Neuronal stem cell (in vitro differentiated cells): ENCODE measurements at regions not wholly inside any gene's neighbourhood (a gene's known extent, or its start where the extent isn't known, plus 50 kb on each side); places are given as distances from the start of the nearest gene placed in this dataset.

ENCODE experiments used
- DNase-seq: peaks from one replicate; pipeline ENCODE4 v3.0.0-alpha.2; 2013; ENCODE audit warnings: low spot score
- H2AFZ ChIP-seq: one replicate; pipeline ENCODE4 v1.6.1; 2013; ENCODE audit warnings: mild to moderate bottlenecking, low read length, inconsistent platforms
- H2AK5ac ChIP-seq: 2 replicates; pipeline ENCODE4 v1.6.1; 2013; ENCODE audit warnings: low read depth, mild to moderate bottlenecking, inconsistent platforms, low read length, moderate library complexity, mixed read lengths
- H2BK120ac ChIP-seq: 2 replicates; pipeline ENCODE4 v1.6.1; 2013; ENCODE audit warnings: low read depth, mild to moderate bottlenecking, inconsistent platforms, low read length, moderate library complexity, mixed read lengths
- H2BK12ac ChIP-seq: one replicate; pipeline ENCODE4 v1.6.1; 2013; ENCODE audit warnings: low read length, inconsistent platforms
- H2BK15ac ChIP-seq: 2 replicates; pipeline ENCODE4 v1.6.1; 2013; ENCODE audit warnings: mild to moderate bottlenecking, low read length, inconsistent platforms, mixed read lengths
- H2BK5ac ChIP-seq: one replicate; pipeline ENCODE4 v1.6.1; 2013; ENCODE audit warnings: inconsistent platforms, mild to moderate bottlenecking, low read length, moderate library complexity
- H3K14ac ChIP-seq: one replicate; pipeline ENCODE4 v1.6.1; 2013; ENCODE audit warnings: low read length, inconsistent platforms
- H3K18ac ChIP-seq: 2 replicates; pipeline ENCODE4 v1.6.1; 2013; ENCODE audit warnings: low read length, inconsistent platforms
- H3K23ac ChIP-seq: 2 replicates; pipeline ENCODE4 v1.6.1; 2013; ENCODE audit warnings: low read depth, mild to moderate bottlenecking, mixed read lengths, low read length, inconsistent platforms; ENCODE audit not compliant: poor library complexity
- H3K27ac ChIP-seq: replicated peaks from 3 replicates; pipeline ENCODE4 v1.5.1; 2013; ENCODE audit warnings: low read length, inconsistent platforms
- H3K27me3 ChIP-seq, 3 experiments: 2 replicates each; pipeline ENCODE4 v1.6.1; 2013; ENCODE audit warnings: low read length in 3 of 3, mild to moderate bottlenecking in 2 of 3, inconsistent platforms in 1 of 3, low read depth in 1 of 3, mixed read lengths in 1 of 3, moderate library complexity in 1 of 3; ENCODE audit not compliant: control insufficient read depth in 3 of 3, insufficient read depth in 3 of 3
- H3K36me3 ChIP-seq, 2 donors: replicated peaks in 1 of 2; 2 replicates each; pipeline ENCODE4 v1.6.1; 2013; ENCODE audit warnings: low read length in 2 of 2; ENCODE audit not compliant: control insufficient read depth in 2 of 2, insufficient read depth in 2 of 2
- H3K4ac ChIP-seq: 2 replicates; pipeline ENCODE4 v1.6.1; 2013; ENCODE audit warnings: inconsistent platforms, mild to moderate bottlenecking, low read length, moderate library complexity
- H3K4me1 ChIP-seq, 2 donors: 1 replicate in 1 of 2; 2 replicates in 1 of 2; pipeline ENCODE4 v1.6.1; 2013; ENCODE audit warnings: low read length in 2 of 2, low read depth in 1 of 2; ENCODE audit not compliant: control insufficient read depth in 2 of 2, insufficient read depth in 1 of 2
- H3K4me2 ChIP-seq: one replicate; pipeline ENCODE4 v1.6.1; 2013; ENCODE audit warnings: mild to moderate bottlenecking, low read length, inconsistent platforms; ENCODE audit not compliant: insufficient read depth, poor library complexity, severe bottlenecking
- H3K4me3 ChIP-seq, 2 donors: 2 replicates each; pipeline ENCODE4 v1.5.1; 2013; ENCODE audit warnings: low read length in 2 of 2, mild to moderate bottlenecking in 2 of 2, inconsistent platforms in 1 of 2, moderate library complexity in 1 of 2
- H3K79me1 ChIP-seq: one replicate; pipeline ENCODE4 v1.6.1; 2013; ENCODE audit warnings: low read depth, mild to moderate bottlenecking, inconsistent platforms, low read length, moderate library complexity
- H3K9ac ChIP-seq: one replicate; pipeline ENCODE4 v1.6.1; 2013; ENCODE audit warnings: mild to moderate bottlenecking, low read depth, low read length, inconsistent platforms; ENCODE audit not compliant: poor library complexity
- H3K9me3 ChIP-seq, 2 donors: replicated peaks in 1 of 2; 2 replicates each; pipeline versions ENCODE3 to v1.6.1; 2013; ENCODE audit warnings: low read length in 2 of 2, mild to moderate bottlenecking in 2 of 2, inconsistent platforms in 1 of 2, low read depth in 1 of 2, mixed read lengths in 1 of 2, moderate library complexity in 1 of 2; ENCODE audit not compliant: control insufficient read depth in 2 of 2, insufficient read depth in 1 of 2
- H4K8ac ChIP-seq: one replicate; pipeline ENCODE4 v1.6.1; 2013; ENCODE audit warnings: low read depth, mild to moderate bottlenecking, inconsistent platforms, low read length, moderate library complexity
- H4K91ac ChIP-seq: one replicate; pipeline ENCODE4 v1.6.1; 2013; ENCODE audit warnings: low read length, low read depth, mild to moderate bottlenecking, inconsistent platforms; ENCODE audit not compliant: poor library complexity
- WGBS, 2 donors: extraction: QIAGEN DNeasy Blood & Tissue Kit; methylation state at CpG; one replicate each; pipeline ENCODE4 v1.1.7; 2013; ENCODE audit warnings: missing lambda C conversion rate in 2 of 2, mixed read lengths in 1 of 2; ENCODE audit not compliant: insufficient read length in 2 of 2, insufficient replicate concordance in 1 of 2; ENCODE audit errors: extremely low coverage in 2 of 2; 5-methylcytosine and 5-hydroxymethylcytosine counted together

DNA sequence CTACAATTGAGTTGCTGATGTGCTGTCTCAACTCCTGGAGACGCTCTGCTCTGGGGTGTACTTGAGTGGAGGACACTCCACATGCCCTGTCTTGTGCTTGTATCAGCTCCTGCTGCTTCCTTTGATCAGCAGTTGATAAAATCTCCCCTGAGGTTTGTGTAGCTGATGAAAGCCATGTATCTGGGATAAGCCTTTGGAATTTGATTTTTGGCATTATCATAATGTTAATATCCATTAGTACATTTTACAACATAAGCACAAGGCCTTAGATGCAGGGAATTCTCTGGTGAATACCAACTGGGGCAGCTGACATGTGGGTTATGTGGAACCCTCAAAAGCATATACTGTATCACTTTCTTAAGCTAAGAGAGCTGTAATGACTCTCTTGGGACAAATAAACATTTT lies 222.7 kb upstream of the ITGA4 start:
- Histone ChIP-seq H3K4ac (no peak overlapping the region), H2BK15ac (no peak overlapping the region), H3K9me3 (no peaks in the 10 kb centered on the region), H4K91ac (no peak overlapping the region), H3K4me2 (no peak overlapping the region), H3K36me3 (no peaks in the 10 kb centered on the region), H4K8ac (no peak overlapping the region), H3K79me1 (no peaks in the 10 kb centered on the region), H2BK5ac (no peak overlapping the region), H2BK120ac (no peak overlapping the region), H2BK12ac (no peak overlapping the region), H3K4me3 (no peak overlapping the region), H3K27me3 (no peaks in the 10 kb centered on the region), H2AK5ac (no peak overlapping the region), H3K27ac (no peak overlapping the region), H3K14ac (no peak overlapping the region), H3K9ac (no peak overlapping the region), H3K18ac (no peak overlapping the region), H3K4me1 (no peaks in the 10 kb centered on the region), H3K23ac (no peak overlapping the region), H2AFZ (no peak overlapping the region)
- WGBS, 2 donors: no CpG with 5 or more reads among the region's 1 CpG
- no peak for DNase-seq

DNA sequence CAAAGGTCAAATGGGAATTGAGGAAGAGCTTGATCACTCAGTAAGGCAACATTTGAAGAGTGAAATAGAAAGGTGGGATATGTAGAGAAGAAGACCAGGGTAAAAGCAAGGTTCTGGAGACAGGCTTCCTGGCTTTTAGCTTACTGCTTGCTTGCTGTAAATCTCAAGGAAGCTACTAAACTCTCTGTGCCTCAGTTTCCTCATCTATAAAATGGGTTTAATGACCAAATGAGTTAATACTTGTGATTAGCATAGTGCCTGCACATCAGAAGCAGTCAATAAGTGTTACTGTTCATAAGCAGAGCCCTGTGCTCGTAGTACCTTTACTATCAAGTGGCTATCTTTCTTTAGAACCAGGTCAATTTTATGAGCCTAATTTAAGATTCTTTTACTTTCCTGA lies 222.2 kb upstream of the ITGA4 start:
- WGBS, 2 donors: no CpG with 5 or more reads among the region's 1 CpG
- Histone ChIP-seq H3K9me3 (no peaks in the 10 kb centered on the region), H2AK5ac (no peak overlapping the region)

DNA sequence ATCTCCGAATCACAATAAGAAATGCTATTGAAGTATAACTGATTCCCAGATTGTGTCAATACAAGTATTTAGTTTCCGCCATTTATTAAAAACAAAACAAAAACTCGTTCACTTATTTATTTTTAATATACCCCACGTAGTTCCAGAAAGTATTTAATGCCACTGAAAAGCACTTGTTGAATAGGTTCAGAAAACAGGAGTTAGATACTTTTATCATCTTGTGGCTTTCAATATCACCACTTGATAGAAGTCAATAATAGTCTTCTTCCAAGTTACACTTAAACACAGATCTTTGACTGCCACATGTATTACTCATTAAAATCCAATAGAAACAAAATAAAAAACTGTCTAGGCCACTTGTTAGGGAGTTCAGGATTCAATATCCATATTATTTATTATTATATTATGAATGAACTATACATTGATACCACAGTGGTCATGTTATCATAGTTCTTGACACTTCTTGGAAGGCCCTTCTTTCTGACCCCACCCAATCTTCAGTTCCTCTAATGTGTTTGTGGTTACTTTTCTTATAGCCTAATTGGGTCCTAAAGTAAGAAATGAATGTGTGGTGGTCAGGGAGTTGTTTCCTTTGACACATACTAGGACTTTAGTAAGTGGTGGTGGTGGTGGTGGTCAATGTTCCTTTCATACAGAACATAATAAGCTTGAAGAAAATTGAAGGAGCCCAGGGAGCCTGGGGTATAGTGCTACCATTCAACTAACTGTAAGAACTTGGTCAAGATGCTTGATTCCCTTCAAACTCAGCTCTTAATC lies 221.3 kb upstream of the ITGA4 start:
- Histone ChIP-seq H3K14ac (no peak overlapping the region), H2AK5ac (no peak overlapping the region), H2AFZ (no peak overlapping the region), H2BK15ac (no peak overlapping the region), H3K4ac (no peak overlapping the region), H3K9ac (no peak overlapping the region), H3K4me1 (no peaks in the 10 kb centered on the region), H3K27ac (no peak overlapping the region), H4K8ac (no peak overlapping the region), H3K79me1 (no peaks in the 10 kb centered on the region), H3K4me2 (no peak overlapping the region), H3K27me3 (no peaks in the 10 kb centered on the region), H2BK12ac (no peak overlapping the region), H4K91ac (no peak overlapping the region), H3K23ac (no peak overlapping the region), H3K4me3 (no peak overlapping the region), H3K18ac (no peak overlapping the region), H3K9me3 (no peaks in the 10 kb centered on the region), H2BK5ac (no peak overlapping the region), H2BK120ac (no peak overlapping the region), H3K36me3 (no peaks in the 10 kb centered on the region)
- 100% methylated on average over 3 of the region's 4 CpGs; no CpG with 5 or more reads in 1 of the 2 donors for WGBS, 2 donors
- DNase-seq: no peak

More for the DNA sequence above, 222.2 kb upstream of the ITGA4 start:
- no peak overlapping the region for H2AFZ ChIP-seq
- no peak overlapping the region for H2BK12ac ChIP-seq
- DNase-seq: no peak
- H3K4me2 ChIP-seq: no peak overlapping the region
- no peak overlapping the region for H2BK5ac ChIP-seq
- no peaks in the 10 kb centered on the region for H3K79me1 ChIP-seq
- no peak overlapping the region for H2BK15ac ChIP-seq
- H3K4me1 ChIP-seq: no peaks in the 10 kb centered on the region
- no peak overlapping the region for H3K4me3 ChIP-seq
- no peaks in the 10 kb centered on the region for H3K27me3 ChIP-seq
- H3K27ac ChIP-seq: no peak overlapping the region
- no peaks in the 10 kb centered on the region for H3K36me3 ChIP-seq
- no peak overlapping the region for H3K23ac ChIP-seq
- H3K14ac ChIP-seq: no peak overlapping the region
- H4K91ac ChIP-seq: no peak overlapping the region
- H3K18ac ChIP-seq: no peak overlapping the region
- no peak overlapping the region for H4K8ac ChIP-seq
- H2BK120ac ChIP-seq: no peak overlapping the region
- no peak overlapping the region for H3K9ac ChIP-seq
- no peak overlapping the region for H3K4ac ChIP-seq

GRCh38 chr2:181239201-181239799 lies 217.9 kb upstream of the ITGA4 start:
- no CpG with 5 or more reads among the region's 2 CpGs for WGBS, 2 donors
- no peak overlapping the region for H2AK5ac ChIP-seq

More at GRCh38 chr2:181239201-181239799, 217.9 kb upstream of the ITGA4 start:
- Histone ChIP-seq H3K4me2 (no peak overlapping the region), H3K27ac (no peak overlapping the region), H3K18ac (no peak overlapping the region), H2AFZ (no peak overlapping the region), H2BK12ac (no peak overlapping the region), H3K4me3 (no peak overlapping the region), H3K4ac (no peak overlapping the region), H3K14ac (no peak overlapping the region), H2BK5ac (no peak overlapping the region), H2BK15ac (no peak overlapping the region), H3K4me1 (no peaks in the 10 kb centered on the region), H3K27me3 (no peaks in the 10 kb centered on the region), H4K91ac (no peak overlapping the region), H3K79me1 (no peaks in the 10 kb centered on the region), H3K23ac (no peak overlapping the region), H3K36me3 (no peaks in the 10 kb centered on the region), H4K8ac (no peak overlapping the region), H2BK120ac (no peak overlapping the region), H3K9me3 (no peaks in the 10 kb centered on the region), H3K9ac (no peak overlapping the region)
- DNase-seq: no peak
